IPS DF 6.9 (cell line): ENCODE measurements at regions not wholly inside any gene's neighbourhood (a gene's known extent, or its start where the extent isn't known, plus 50 kb on each side); places are given as distances from the start of the nearest gene placed in this dataset.

Experiments used
- DNase-seq: peaks from one replicate; pipeline ENCODE4 v3.0.0-alpha.2; 2013; ENCODE audit warnings: low read depth, low spot score
- H3K27ac ChIP-seq: one replicate; pipeline ENCODE4 v1.5.1; 2013; ENCODE audit warnings: low read length, control low read depth
- H3K27me3 ChIP-seq: 2 replicates; pipeline ENCODE4 v1.6.1; 2013; ENCODE audit warnings: mild to moderate bottlenecking, low read length; ENCODE audit not compliant: control insufficient read depth, insufficient read depth
- H3K36me3 ChIP-seq: 2 replicates; pipeline ENCODE4 v1.6.1; 2013; ENCODE audit warnings: low read length; ENCODE audit not compliant: control insufficient read depth, insufficient read depth
- H3K4me1 ChIP-seq: 2 replicates; pipeline ENCODE4 v1.6.1; 2013; ENCODE audit warnings: low read length; ENCODE audit not compliant: control insufficient read depth, insufficient read depth
- H3K4me3 ChIP-seq: 2 replicates; pipeline ENCODE4 v1.5.1; 2013; ENCODE audit warnings: mild to moderate bottlenecking, low read length
- H3K9me3 ChIP-seq: 2 replicates; pipeline ENCODE4 v1.6.1; 2013; ENCODE audit warnings: low read length, inconsistent platforms; ENCODE audit not compliant: control insufficient read depth, insufficient read depth
- WGBS: extraction: QIAGEN DNeasy Blood & Tissue Kit; methylation state at CpG from one replicate; pipeline ENCODE4 v1.1.7; 2013; ENCODE audit warnings: mixed read lengths, missing lambda C conversion rate; ENCODE audit not compliant: insufficient read length, insufficient coverage; 5-methylcytosine and 5-hydroxymethylcytosine counted together

- Histone ChIP-seq H3K9me3 (no peaks in the 10 kb centered on the region; the same call in 1 of the 2 replicates), H3K36me3 (no peaks in the 10 kb centered on the region), H3K4me3 (no peak overlapping the region), H3K27ac (no peak overlapping the region), H3K27me3 (no peaks in the 10 kb centered on the region), H3K4me1 (no peaks in the 10 kb centered on the region)
- no peak for DNase-seq
- no CpG with 5 or more reads among the region's 3 CpGs for WGBS
Measured at GRCh38 chr3:187926620-187927019, 181.4 kb upstream of the BCL6 start.

GRCh38 chr3:187927565-187927964 is 182.3 kb upstream of the BCL6 start:
- DNase-seq = no peak
- Histone ChIP-seq H3K27me3 (no peaks in the 10 kb centered on the region), H3K27ac (no peak overlapping the region), H3K4me1 (no peaks in the 10 kb centered on the region), H3K4me3 (no peak overlapping the region), H3K9me3 (no peaks in the 10 kb centered on the region; the same call in 1 of the 2 replicates), H3K36me3 (no peaks in the 10 kb centered on the region)
- WGBS = no CpG with 5 or more reads among the region's 1 CpG

- no peak for DNase-seq
- Histone ChIP-seq H3K36me3 (no peaks in the 10 kb centered on the region), H3K4me1 (no peaks in the 10 kb centered on the region), H3K9me3 (no peaks in the 10 kb centered on the region; the same call in 1 of the 2 replicates), H3K4me3 (no peak overlapping the region), H3K27me3 (no peaks in the 10 kb centered on the region), H3K27ac (no peak overlapping the region)
- no CpG with 5 or more reads among the region's 8 CpGs for WGBS
Measured at GRCh38 chr3:187929112-187929816, 184.0 kb upstream of the BCL6 start.

- Histone ChIP-seq H3K27me3 (no peaks in the 10 kb centered on the region), H3K27ac (no peak overlapping the region), H3K9me3 (no peaks in the 10 kb centered on the region), H3K4me1 (no peaks in the 10 kb centered on the region), H3K36me3 (no peaks in the 10 kb centered on the region), H3K4me3 (no peak overlapping the region)
- DNase-seq = no peak
- no CpG with 5 or more reads among the region's 3 CpGs for WGBS
Measured at GRCh38 chr3:187930021-187930420, 184.8 kb upstream of the BCL6 start.

GRCh38 chr3:187931101-187931500 is 185.8 kb upstream of the BCL6 start:
- Histone ChIP-seq H3K4me1 (no peaks in the 10 kb centered on the region), H3K27ac (no peak overlapping the region), H3K4me3 (no peak overlapping the region), H3K27me3 (no peaks in the 10 kb centered on the region), H3K9me3 (no peaks in the 10 kb centered on the region), H3K36me3 (no peaks in the 10 kb centered on the region)
- WGBS = no CpG with 5 or more reads among the region's 4 CpGs
- no peak for DNase-seq

GRCh38 chr3:187931770-187932278 is 186.6 kb upstream of the BCL6 start:
- Histone ChIP-seq H3K27me3 (no peaks in the 10 kb centered on the region), H3K27ac (no peak overlapping the region), H3K4me3 (no peak overlapping the region), H3K36me3 (no peaks in the 10 kb centered on the region), H3K9me3 (no peaks in the 10 kb centered on the region), H3K4me1 (no peaks in the 10 kb centered on the region)
- WGBS = no CpG with 5 or more reads among the region's 4 CpGs
- no peak for DNase-seq

GRCh38 chr3:187932530-187932929 is 187.3 kb upstream of the BCL6 start:
- H3K4me3 ChIP-seq = no peak overlapping the region
- no peaks in the 10 kb centered on the region for H3K9me3 ChIP-seq
- H3K27ac ChIP-seq = no peak overlapping the region
- no CpG with 5 or more reads among the region's 6 CpGs for WGBS
- H3K4me1 ChIP-seq = no peaks in the 10 kb centered on the region
- DNase-seq = no peak
- no peaks in the 10 kb centered on the region for H3K36me3 ChIP-seq
- no peaks in the 10 kb centered on the region for H3K27me3 ChIP-seq

- Histone ChIP-seq H3K4me3 (no peak overlapping the region), H3K9me3 (no peaks in the 10 kb centered on the region), H3K27ac (no peak overlapping the region), H3K27me3 (no peaks in the 10 kb centered on the region), H3K4me1 (no peaks in the 10 kb centered on the region), H3K36me3 (no peaks in the 10 kb centered on the region)
- DNase-seq = no peak
- no CpG with 5 or more reads among the region's 17 CpGs for WGBS
Measured at GRCh38 chr3:187935623-187936156, 190.4 kb upstream of the BCL6 start.

- H3K27ac ChIP-seq = no peak overlapping the region
- no peaks in the 10 kb centered on the region for H3K36me3 ChIP-seq
- no peaks in the 10 kb centered on the region for H3K4me1 ChIP-seq
- no peaks in the 10 kb centered on the region for H3K9me3 ChIP-seq
- no CpG with 5 or more reads among the region's 1 CpG for WGBS
- DNase-seq = no peak
- H3K4me3 ChIP-seq = no peak overlapping the region
- no peaks in the 10 kb centered on the region for H3K27me3 ChIP-seq
Measured at GRCh38 chr3:187936676-187937075, 191.4 kb upstream of the BCL6 start.

- DNase-seq = no peak
- Histone ChIP-seq H3K27me3 (no peaks in the 10 kb centered on the region), H3K9me3 (no peaks in the 10 kb centered on the region), H3K4me3 (no peak overlapping the region), H3K36me3 (no peaks in the 10 kb centered on the region), H3K27ac (no peak overlapping the region), H3K4me1 (no peaks in the 10 kb centered on the region)
- WGBS = no CpG with 5 or more reads among the region's 2 CpGs
Measured at GRCh38 chr3:187939891-187940290, 194.6 kb upstream of the BCL6 start.
